ENCODE measurements at regions not wholly inside any gene's neighbourhood (a gene's known extent, or its start where the extent isn't known, plus 50 kb on each side); places are given as distances from the start of the nearest gene placed in this dataset.

DNA sequence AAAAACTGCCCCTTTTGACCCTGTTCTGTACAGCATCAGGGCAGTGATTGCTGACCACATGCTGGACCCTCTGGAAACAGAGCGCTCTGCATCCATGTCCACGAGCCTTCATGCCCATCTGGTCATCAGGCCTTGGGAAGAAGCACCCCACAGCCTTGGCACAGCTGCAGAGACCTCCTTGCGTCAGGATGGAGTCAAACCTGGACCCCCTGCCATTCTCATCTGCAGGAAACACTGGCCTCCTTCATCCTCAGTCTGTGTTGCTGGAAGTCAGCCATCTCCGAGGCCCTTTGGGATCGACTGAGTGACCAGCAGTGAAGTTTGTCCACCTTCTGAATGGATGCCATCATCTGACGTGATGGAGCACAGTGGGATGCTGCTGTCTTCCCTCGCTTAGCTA, 2138.3 kb upstream of the DEFB115 start:
- TF ChIP-seq, protein P1, sequence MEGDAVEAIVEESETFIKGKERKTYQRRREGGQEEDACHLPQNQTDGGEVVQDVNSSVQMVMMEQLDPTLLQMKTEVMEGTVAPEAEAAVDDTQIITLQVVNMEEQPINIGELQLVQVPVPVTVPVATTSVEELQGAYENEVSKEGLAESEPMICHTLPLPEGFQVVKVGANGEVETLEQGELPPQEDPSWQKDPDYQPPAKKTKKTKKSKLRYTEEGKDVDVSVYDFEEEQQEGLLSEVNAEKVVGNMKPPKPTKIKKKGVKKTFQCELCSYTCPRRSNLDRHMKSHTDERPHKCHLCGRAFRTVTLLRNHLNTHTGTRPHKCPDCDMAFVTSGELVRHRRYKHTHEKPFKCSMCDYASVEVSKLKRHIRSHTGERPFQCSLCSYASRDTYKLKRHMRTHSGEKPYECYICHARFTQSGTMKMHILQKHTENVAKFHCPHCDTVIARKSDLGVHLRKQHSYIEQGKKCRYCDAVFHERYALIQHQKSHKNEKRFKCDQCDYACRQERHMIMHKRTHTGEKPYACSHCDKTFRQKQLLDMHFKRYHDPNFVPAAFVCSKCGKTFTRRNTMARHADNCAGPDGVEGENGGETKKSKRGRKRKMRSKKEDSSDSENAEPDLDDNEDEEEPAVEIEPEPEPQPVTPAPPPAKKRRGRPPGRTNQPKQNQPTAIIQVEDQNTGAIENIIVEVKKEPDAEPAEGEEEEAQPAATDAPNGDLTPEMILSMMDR (IDR thresholded peaks at IDR 0.05): no peak
- no peak for TF ChIP-seq ZFX (IDR thresholded peaks at IDR 0.05; ENCODE audit: borderline replicate concordance)
